VCaP (cell line): ENCODE measurements at regions not wholly inside any gene's neighbourhood (a gene's known extent, or its start where the extent isn't known, plus 50 kb on each side); places are given as distances from the start of the nearest gene placed in this dataset.

Source experiments
- H3K27ac ChIP-seq: fragments of 450-650 bp; 2 replicates; pipeline ENCODE4 v1.5.1; 2017
- CTCF ChIP-seq: fragments of 450-650 bp; conservative IDR thresholded peaks from 2 replicates; pipeline ENCODE4 v1.5.1; 2017; ENCODE audit warnings: mild to moderate bottlenecking, moderate library complexity

DNA sequence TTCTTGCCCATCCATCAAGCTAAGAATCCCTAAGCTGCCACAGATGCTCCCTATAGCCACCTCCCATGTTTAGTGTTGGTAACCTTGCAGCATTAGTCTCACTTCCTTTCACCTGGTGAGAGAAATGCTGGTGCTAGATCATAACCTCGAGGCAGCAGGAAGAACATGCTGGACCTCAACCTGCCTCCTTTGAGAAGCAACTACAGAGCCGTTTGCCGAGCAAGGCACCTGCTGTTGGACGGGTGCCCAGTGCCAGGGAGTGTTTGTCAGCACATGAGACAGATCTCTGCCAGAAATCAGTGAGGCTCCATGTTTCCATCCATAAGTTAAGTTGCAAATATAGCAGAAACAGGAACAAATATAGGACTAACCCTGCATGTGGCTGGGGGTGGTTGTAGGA lies 955.7 kb downstream of the TUSC7 start:
- TF ChIP-seq CTCF, result no peak
- no peak overlapping the region for H3K27ac ChIP-seq

DNA sequence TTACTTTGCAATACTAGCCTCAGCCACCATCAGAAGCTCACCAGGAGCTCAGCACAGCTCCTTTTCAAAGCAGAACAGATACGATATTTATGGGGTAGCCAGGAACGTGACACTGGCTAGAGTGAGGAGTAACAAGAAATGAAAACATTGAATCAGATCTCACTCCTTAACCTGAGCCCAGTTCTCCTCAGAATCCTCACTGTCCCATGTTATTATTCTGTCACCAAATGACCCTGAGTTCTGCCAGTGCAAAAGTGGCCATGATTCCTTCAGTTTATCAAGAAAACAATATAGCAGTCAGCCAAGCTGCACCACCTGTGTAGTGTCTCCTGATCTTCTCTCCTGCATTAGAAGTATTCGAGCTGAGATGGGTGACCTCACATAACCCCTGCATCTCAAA lies 956.7 kb downstream of the TUSC7 start:
- TF ChIP-seq CTCF, result no peak
- H3K27ac ChIP-seq, result no peak overlapping the region

GRCh38 chr3:117666812-117667211 lies 957.2 kb downstream of the TUSC7 start:
- no peak for TF ChIP-seq CTCF
- H3K27ac ChIP-seq, result no peak overlapping the region

- H3K27ac ChIP-seq, result no peak overlapping the region
- TF ChIP-seq CTCF, result no peak
Observed at GRCh38 chr3:117669774-117670173, 960.2 kb downstream of the TUSC7 start.

GRCh38 chr3:117671722-117672318 lies 962.2 kb downstream of the TUSC7 start:
- no peak for TF ChIP-seq CTCF
- no peak overlapping the region for H3K27ac ChIP-seq

DNA sequence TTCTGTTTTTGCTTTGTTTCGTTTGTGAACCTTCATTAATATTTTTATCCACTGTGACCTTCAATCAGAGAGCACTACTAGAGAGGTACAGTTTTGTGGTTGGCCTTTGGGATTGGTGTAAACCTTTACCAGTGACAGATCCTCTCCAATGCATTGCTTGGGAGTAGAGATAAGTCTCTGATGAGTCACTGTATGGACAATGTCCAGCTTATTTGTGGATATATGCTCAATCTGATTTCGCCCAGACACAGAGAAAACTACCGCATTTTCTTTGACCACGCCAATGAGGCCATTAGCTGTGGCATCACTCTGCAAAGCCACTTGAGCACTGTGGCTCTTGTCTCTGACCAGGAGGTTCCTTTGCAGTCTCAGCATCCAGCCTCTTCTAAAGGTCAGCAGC lies 964.7 kb downstream of the TUSC7 start:
- no peak for TF ChIP-seq CTCF
- H3K27ac ChIP-seq, result no peak overlapping the region

GRCh38 chr3:117681619-117682018 lies 972.0 kb downstream of the TUSC7 start:
- no peak overlapping the region for H3K27ac ChIP-seq
- no peak for TF ChIP-seq CTCF
